ENCODE measurements at regions not wholly inside any gene's neighbourhood (a gene's known extent, or its start where the extent isn't known, plus 50 kb on each side); places are given as distances from the start of the nearest gene placed in this dataset.

DNA sequence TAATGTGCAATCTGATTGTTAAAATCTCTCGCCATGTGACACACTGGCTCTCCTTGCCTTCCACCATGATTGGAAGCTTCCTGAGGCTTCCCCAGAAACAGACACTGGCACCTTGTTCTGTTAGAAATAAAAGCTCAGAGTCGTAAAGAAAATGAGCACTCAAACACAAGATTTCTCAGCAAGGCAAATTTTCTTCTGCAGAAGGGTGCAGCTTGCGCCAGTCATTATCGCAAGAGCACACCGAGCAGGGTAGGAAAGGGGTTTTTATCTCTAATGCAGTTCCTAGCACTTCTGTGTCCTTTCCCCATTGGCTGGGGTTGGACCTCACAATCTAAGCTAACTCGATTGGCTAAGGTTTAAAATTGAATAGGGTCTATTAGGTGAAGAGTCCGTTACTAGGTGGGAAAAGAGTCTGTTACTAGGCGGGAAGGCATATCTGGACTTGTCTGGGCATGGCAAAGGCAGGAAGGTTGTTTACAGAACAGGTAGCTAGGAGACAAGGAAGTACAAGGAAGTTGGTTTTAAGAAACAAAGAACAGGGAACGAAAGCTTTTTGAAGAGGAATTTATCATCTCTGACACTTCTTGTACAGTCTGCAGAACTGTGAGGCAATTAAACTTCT, 62.6 kb upstream of the BICD1 start:
- DNase-seq (ENCODE audit: low read depth), result no peak

DNA sequence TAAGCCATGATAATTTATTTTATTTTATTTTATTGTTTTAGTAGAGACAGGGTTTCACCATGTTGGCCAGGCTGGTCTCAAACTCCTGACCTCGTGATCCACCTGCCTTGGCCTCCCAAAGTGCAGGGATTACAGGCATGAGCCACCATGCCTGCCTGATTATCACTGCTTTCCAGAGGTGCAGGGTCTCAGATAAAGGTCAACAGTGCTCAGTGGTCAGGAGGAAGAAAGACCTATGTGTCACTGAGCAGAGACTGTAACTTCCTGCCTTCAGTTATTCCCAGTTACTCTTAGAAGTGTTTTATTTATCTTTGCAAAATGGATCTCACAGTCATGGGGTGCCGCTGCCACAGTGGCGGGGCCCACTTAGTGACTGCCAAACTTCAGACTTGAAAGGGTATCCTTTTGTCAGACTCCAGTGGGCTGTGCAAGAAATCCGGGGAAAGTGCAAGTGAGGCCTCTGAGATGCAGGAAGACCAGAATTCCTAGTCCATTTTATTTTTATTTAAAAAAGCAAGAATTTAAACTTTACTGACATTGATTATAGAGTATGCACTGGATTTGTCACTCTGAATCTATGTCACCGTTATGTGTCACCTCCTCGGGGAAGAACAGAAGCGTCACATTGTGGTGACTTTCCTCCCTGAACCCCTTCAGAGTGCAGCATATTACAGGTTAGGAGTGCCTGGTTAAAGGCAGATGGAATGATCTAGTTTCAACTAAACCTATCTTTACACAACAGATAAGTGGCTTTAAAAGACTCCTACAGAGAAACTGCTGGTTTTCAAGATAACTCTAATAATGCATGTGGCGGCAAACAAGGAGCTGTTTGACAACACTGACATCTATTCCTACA, 59.1 kb upstream of the BICD1 start:
- DNase-seq (ENCODE audit: low read depth), result no peak

DNA sequence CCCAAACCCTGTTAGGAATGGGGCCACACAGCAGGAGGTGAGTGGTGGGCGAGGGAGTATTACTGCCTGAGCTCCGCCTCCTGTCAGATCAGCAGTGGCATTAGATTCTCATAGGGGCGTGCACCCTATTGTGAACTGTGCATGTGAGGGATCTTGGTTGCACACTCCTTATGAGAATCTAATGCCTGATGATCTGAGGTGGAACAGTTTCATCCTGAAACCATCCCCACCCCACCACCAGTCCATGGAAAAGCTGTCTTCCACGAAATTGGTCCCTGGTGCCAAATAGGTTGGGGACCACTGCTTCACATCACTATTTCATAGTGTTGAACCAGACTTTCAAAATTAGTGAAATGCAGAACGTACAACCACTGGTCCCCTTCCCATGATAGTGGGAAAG, 57.9 kb upstream of the BICD1 start:
- no peak for DNase-seq (ENCODE audit: low read depth)

DNA sequence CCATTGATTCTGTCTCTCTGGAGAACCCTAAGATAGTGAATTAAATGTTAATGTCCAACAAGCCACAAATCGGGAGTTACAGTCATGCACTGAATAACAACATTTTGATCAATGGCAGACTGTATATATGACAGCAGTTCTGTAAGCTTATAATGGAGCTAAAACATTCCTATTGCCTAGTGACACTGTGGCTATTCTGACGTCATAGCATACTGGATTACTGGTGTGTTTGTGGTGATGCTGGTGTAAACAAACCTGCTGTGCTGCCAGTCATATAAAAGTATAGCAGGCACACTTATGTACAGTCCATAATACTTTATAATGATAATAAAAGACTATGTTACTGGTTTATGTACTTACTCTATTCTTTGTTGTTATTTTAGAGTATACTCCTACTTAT, 56.7 kb upstream of the BICD1 start:
- DNase-seq (ENCODE audit: low read depth), result no peak

DNA sequence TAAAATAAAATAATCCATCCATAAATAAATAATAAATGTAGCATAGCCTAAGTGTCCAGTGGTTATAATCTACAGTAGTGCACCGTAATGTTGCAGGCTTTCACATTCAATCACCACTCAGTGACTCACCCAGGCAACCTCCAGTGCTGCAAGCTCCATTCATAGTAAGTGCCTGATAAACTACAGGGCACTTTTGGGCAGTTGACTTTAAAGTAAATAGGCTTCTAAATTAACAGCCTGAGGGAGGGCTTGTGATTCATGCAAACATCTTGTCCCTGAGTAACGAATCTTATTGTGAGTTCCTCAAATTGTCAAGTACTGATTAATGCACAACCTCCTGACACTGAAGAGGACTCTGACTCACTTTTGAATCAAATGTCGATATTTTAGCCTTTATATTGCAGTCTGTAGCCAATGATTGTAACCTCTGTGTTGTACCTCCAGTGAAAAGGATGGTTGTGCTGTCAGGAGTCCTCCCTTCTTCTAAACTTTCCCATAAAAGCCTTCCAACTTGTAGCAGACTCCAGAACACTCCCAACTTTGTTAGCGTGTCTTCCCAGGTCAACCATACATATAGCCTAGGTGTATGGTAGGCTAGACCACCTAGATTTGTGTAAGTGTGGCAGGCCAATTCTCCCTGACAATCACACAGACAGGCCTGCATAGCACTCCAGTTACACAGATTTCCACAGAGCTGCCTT, 55.0 kb upstream of the BICD1 start:
- DNase-seq (ENCODE audit: low read depth), result peak; percentile 100

DNA sequence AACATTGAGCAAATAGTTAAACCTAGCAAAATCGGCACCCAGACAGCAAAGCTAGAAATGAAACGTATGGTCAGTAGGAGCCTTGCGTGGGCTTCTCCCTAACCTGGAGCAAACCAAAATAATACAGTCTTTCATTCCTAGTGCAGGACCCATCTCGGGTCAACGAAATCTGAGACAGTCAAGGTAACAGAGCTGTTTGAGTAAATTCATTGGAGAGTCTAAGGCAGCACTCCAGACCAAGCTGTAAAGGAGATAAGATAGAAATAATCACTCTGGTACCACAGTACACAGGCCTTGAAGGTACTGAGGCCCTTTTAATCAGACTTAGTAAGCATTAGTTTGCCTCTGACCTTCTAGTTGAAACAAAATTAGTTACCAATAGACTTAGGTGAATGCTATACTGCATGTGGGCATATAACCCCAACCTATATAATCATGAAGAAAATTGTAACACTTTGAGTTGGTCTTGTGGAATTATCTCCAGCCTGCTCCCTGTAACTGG, 54.4 kb upstream of the BICD1 start:
- DNase-seq (ENCODE audit: low read depth), result no peak

DNA sequence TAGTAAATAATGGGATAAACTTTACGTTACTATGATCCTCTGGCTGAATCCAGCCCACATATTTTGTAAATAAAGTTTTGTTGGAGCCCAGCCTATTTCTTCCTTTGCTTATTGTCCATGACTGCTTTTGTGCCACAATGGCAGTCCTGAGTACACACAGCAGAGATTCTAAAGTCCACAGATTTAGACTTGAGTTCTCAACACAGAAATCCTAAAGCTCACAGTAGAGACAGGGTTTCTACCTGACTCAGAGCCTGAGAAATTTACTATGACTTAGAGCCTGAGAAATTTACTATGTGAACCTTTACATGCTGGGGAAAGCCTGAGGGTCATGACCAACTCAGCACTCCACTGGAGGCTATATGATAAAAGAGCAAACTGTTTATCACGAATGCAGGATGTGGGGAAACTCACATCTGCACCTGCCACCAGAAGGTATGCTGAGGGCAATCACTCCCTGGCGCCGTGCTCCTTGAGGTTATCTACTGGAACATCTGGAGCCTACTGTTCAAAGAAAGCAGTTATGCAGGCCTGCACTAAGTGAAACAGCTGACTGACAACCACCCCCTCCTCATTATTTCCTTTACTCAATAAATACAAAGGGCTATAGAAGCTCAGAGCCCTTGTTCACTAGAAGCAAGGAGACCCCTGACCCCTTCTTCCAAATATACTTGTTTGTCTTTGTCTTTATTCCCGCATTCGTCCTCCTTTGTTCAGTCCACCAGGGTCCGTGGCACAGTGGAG, 52.6 kb upstream of the BICD1 start:
- DNase-seq (ENCODE audit: low read depth), result no peak

Measured in renal cortical epithelial cell (primary cell).